SK-N-SH treated with all-trans-retinoic acid at 6 μM for 48 hours (cell line): ENCODE measurements at regions not wholly inside any gene's neighbourhood (a gene's known extent, or its start where the extent isn't known, plus 50 kb on each side); places are given as distances from the start of the nearest gene placed in this dataset.

ENCODE experiments used
- ARNTL ChIP-seq: fragments of 450-650 bp; formaldehyde crosslinking; IDR thresholded peaks from 2 replicates; pipeline ENCODE4 v1.5.0; 2020; ENCODE audit warnings: low read depth, mild to moderate bottlenecking, moderate library complexity, borderline replicate concordance
- CSDC2 ChIP-seq: fragments of 250-450 bp; sonication (Bioruptor Pico); IDR thresholded peaks from 2 replicates; pipeline ENCODE4 v1.5.0; 2020; ENCODE audit warnings: mild to moderate bottlenecking, moderate library complexity
- ESRRG ChIP-seq: fragments of 250-450 bp; sonication (Bioruptor Pico); IDR thresholded peaks from 2 replicates; pipeline ENCODE4 v1.6.1; 2021; ENCODE audit warnings: mild to moderate bottlenecking
- GLIS3 ChIP-seq: fragments of 250-450 bp; sonication (Bioruptor Pico); IDR thresholded peaks from 2 replicates; pipeline ENCODE4 v1.5.0; 2020; ENCODE audit warnings: mild to moderate bottlenecking, moderate library complexity
- ISL1 ChIP-seq: fragments of 250-450 bp; sonication (Bioruptor Pico); IDR thresholded peaks from 2 replicates; pipeline ENCODE4 v2.1.2; 2022; ENCODE audit warnings: mild to moderate bottlenecking, moderate library complexity
- OSR1 ChIP-seq: fragments of 250-450 bp; sonication (Bioruptor Pico); IDR thresholded peaks from 2 replicates; pipeline ENCODE4 v1.8.0; 2022; ENCODE audit warnings: moderate library complexity, mild to moderate bottlenecking, inconsistent platforms
- PATZ1 ChIP-seq: fragments of 250-450 bp; sonication (Bioruptor Pico); IDR thresholded peaks from 2 replicates; pipeline ENCODE4 v1.8.0; 2020; ENCODE audit warnings: mild to moderate bottlenecking, moderate library complexity, borderline replicate concordance
- PPARA ChIP-seq: fragments of 250-450 bp; sonication (Bioruptor Pico); IDR thresholded peaks from 2 replicates; pipeline ENCODE4 v1.5.0; 2020; ENCODE audit warnings: mild to moderate bottlenecking, borderline replicate concordance
- RARB ChIP-seq: fragments of 250-450 bp; sonication (Bioruptor Pico); IDR thresholded peaks from 2 replicates; pipeline ENCODE4 v1.8.0; 2021; ENCODE audit warnings: mild to moderate bottlenecking, moderate library complexity
- ZFP30 ChIP-seq: fragments of 450-650 bp; formaldehyde crosslinking; IDR thresholded peaks from 2 replicates; pipeline ENCODE4 v1.5.0; 2022; ENCODE audit warnings: mild to moderate bottlenecking, moderate library complexity
- ZNF565 ChIP-seq: fragments of 450-650 bp; formaldehyde crosslinking; conservative IDR thresholded peaks from 2 replicates; pipeline ENCODE4 v1.5.0; 2020; ENCODE audit warnings: low read depth, mild to moderate bottlenecking, moderate library complexity

- TF ChIP-seq OSR1 (CRISPR knock-in tag) (no peak), PATZ1 (CRISPR knock-in tag) (no peak), ARNTL (CRISPR knock-in tag) (no peak), CSDC2 (CRISPR knock-in tag) (no peak), ESRRG (CRISPR knock-in tag) (no peak), ISL1 (CRISPR knock-in tag) (no peak), PPARA (CRISPR knock-in tag) (no peak), GLIS3 (CRISPR knock-in tag) (no peak), ZNF565 (CRISPR knock-in tag) (no peak), ZFP30 (CRISPR knock-in tag) (no peak), RARB (CRISPR knock-in tag) (no peak)
Observed at GRCh38 chr13:105272660-105273631, 1262.5 kb downstream of the EFNB2 start.
